ENCODE measurements at regions not wholly inside any gene's neighbourhood (a gene's known extent, or its start where the extent isn't known, plus 50 kb on each side); places are given as distances from the start of the nearest gene placed in this dataset.

DNA sequence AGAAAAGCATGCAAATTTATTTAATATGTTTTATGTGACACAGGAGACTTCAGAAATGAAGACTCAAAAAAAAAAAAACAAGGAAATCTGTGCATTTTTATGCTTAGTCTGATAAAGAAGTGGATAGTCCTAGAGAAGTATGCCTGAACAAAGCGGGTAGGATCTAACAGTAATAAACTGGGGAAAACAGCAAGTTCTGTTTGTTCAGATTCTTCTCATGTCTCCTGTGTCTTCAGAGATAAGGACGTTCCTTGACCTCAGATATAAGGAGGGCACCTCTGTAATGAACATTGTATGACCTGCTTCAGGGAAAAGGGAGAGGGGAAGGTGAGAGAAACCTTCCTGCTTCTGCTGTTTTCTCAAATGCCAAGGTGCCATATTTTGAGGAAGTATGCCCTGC, 67.7 kb upstream of the TNFSF18 start:
- TF ChIP-seq POLR2A (IDR thresholded peaks at IDR 0.05; ENCODE audit: low read depth, low read length) (no peak), POLR2AphosphoS5 (IDR thresholded peaks at IDR 0.05; ENCODE audit: low read depth, low read length) (no peak), POU2F2 (IDR thresholded peaks at IDR 0.05; ENCODE audit: low read depth, low read length) (no peak), SPI1 (IDR thresholded peaks at IDR 0.05; ENCODE audit: low read depth, low read length) (no peak)
